ENCODE measurements at regions not wholly inside any gene's neighbourhood (a gene's known extent, or its start where the extent isn't known, plus 50 kb on each side); places are given as distances from the start of the nearest gene placed in this dataset.
"Not testable (repeated sequence)": the region's sequence is repeated elsewhere in the genome, so short reads cannot be mapped to it uniquely, and the experiment has no call there.

- DNase-seq: no peak
These were observed 171.3 kb upstream of the SOX6 start for GRCh38 chr11:16527525-16528246.

- DNase-seq: no peak
These were observed 170.6 kb upstream of the SOX6 start for GRCh38 chr11:16526947-16527346.

DNA sequence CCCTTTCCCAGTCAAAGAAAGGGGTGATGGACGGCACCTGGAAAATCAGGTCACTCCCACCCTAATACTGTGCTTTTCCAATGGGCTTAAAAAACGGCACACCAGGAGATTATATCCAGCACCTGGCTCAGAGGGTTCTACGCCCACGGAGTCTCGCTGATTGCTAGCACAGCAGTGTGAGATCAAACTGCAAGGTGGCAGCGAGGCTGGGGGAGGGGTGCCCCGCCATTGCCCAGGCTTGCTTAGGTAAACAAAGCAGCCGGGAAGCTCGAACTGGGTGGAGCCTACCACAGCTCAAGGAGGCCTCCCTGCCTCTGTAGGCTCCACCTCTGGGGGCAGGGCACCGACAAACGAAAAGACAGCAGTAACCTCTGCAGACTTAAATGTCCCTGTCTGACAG is 164.4 kb upstream of the SOX6 start:
- DNase-seq: not testable (repeated sequence)

DNA sequence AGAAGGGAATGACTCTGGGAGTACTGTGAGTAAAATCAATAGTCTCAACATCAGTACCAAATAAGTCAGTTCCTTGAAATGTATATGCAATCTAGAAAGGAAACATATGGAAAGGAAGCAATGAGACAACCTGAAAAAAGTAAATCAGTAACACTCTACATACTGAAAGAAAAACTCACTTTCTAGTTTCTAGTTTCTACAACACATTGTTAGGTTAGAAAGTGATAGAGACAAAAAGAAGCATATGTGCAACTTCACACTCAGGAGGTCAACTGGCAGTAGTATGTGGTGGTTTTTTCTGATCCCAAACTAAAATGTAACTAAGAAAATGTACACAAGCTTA is 156.5 kb upstream of the SOX6 start:
- no peak for DNase-seq

- DNase-seq: no peak
These were observed 156.0 kb upstream of the SOX6 start for GRCh38 chr11:16512198-16512898.

- DNase-seq: no peak
These were observed 155.1 kb upstream of the SOX6 start for GRCh38 chr11:16511116-16512114.

DNA sequence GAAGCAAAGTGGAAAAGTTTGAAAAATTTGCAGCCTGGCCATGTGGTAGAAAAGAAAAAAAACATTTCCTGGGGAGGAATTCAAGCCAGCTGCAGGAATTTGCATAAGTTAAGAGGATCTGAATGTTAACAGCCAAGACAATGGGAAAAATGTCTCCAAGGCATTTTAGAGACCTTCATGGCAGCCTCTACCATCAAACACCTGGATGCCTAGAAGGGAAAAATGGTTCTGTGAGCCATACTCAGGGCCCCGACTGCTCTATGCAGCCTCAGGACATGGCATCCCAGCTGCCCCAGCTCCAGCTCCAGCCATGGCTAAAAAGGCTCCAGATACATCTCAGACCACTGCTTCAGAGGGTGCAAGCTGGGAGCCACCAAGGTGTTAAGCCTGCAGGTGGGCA is 149.1 kb upstream of the SOX6 start:
- no peak for DNase-seq

- not testable (repeated sequence) for DNase-seq
These were observed 147.5 kb upstream of the SOX6 start for GRCh38 chr11:16503891-16504290.

DNA sequence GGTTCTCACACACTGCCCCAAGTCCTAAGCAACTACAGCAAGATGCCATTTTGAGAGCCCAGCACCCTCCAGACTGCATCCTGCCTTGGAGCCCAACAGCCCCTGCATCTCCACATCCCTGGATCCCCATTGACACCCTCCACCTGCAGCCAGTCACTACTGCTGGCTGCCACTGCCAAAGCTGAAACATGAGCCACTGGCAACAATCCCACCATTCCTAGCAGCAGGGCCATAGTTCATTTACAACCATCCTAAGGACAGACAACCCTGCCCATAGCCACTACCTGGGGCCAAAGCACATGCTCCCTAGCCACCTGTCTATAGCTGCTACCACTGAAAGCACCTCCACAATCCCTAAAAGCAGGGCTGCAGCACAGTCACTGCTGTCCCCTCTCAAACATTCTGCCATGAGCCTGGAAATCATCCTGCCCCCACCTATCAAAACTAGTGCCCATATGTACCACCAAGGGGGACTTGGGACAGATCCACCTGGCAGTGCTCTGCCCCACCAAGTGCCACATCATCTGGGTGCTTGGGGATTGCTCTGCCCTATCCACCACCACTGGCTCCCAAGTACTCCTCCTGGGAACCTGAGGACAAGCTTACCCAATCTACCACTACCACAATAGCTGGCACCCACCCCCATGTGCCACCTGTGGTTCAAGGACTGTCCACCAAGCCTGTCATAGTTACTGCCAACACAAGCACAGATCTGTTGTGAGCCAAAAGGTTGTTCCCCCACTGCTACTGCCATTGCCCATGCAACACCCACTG is 138.8 kb upstream of the SOX6 start:
- no peak for DNase-seq

- no peak for DNase-seq
These were observed 128.1 kb upstream of the SOX6 start for GRCh38 chr11:16484434-16484833.

- no peak for DNase-seq
These were observed 118.3 kb upstream of the SOX6 start for GRCh38 chr11:16474659-16475058.

DNA sequence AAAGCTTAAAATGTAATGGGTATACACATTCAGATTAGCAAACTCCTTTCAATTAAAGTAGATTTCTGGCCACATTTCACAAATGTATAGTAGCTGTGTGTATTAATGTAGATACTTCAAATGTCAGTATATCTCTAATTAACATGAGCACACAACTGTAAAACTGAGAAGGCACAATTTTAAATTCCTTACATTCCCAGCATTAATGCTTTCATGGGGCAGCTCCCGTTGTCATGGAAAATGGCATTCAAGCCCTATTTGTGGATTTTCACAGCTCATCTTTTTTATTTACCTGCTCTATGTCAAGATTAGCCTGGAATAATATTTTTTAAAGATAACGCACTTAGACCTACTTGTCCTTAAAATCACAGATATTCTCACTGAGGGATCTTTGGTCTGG is 113.6 kb upstream of the SOX6 start:
- no peak for DNase-seq

DNA sequence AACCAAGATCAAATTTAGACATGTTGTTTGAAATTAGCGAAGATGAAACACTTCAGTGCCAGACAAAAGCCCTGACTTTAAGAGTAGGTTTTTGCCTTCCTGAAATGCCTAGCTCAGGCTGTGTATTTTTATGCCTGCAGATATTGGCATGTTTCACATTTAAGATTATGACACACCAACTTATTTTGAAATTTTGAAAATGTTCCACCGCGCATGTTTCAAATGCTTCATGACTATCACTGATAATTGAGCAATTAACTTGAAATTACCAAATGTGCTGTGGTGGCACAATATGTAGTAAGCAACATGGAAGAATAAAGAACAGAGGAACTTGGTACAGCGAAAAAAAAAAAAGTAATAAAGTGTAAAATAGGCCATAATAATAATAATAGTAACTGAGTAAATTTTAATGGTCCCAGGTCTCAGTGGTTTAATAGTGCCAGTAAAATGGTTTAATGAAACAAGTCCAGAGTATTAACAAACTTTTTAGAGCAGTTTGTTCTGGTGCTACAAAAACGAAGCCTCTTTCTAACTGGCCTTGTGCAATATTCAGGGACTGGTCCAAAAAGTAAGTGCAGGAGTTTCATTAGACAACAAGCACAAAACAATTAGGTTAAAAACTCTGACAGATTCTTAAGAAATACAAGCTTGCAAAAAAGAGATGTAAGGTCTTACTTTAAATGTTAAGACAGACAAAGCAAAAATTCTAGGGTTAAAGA is 112.5 kb upstream of the SOX6 start:
- DNase-seq: no peak

GRCh38 chr11:16460508-16460907 is 104.2 kb upstream of the SOX6 start:
- no peak for DNase-seq

DNA sequence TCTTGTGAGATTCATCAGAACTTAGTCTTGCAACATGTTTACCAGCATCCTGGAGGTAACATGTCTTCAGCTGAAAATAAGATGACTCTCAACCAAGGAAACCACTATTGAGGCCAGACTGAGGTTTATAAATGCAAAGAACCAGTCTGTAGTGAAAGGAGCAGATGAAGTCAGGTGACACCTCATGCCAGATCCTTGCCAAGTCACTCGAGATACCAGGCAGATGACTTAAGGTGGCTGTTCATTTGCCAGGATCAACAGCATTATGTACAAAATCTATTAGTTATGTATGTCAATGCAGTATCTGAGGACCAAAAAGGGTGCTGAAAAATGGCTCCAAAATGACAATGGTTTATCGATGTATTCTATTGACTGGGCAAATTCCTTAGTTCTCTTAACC is 100.0 kb upstream of the SOX6 start:
- no peak for DNase-seq

GRCh38 chr11:16454289-16454863 is 98.0 kb upstream of the SOX6 start:
- DNase-seq: no peak

DNA sequence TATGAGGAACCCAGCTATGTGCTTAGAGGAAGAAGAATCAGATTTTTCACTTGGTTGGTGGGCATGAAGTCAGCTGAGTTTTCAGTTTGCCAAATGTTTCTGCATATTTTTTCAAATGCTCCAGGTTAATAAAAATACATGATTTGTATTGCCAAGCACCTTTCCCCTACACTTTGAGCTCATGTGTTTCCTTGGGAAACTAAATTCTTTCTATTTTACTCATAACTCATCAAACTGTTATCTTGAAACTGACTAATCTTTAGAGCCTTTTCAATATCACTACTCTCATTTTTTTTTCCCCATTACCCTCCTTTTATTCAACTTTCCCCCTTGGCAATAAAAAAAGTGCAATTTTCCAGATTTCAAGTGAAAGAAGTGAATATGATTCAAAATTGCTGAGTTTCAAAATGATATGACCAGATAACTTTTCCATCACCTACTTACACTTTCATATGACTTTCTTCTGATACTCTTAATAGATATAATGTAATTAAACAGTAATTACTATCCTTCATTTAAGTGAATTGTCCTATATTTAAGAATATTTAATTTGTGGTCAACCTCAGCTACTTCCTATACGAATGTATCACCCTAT is 91.9 kb upstream of the SOX6 start:
- DNase-seq: no peak

GRCh38 chr11:16441461-16441860 is 85.1 kb upstream of the SOX6 start:
- no peak for DNase-seq

DNA sequence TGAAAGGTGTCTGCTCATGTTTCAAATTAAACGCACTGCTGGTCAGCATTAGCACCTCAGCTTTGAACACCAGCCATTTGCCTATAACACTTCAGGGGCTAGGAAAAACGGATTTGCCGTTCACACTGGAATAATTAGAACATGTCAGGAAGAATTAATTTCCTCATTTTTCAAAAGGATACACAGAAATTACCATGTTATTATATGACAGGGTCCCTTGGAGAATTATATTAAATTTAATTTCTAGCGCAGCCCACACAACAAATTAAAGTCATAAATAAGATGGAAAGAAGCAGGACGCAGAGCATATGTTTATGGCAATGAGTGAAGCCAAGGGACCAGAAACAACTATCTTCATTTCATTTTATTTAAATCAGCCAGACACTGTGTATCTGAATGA is 83.8 kb upstream of the SOX6 start:
- DNase-seq: no peak

DNA sequence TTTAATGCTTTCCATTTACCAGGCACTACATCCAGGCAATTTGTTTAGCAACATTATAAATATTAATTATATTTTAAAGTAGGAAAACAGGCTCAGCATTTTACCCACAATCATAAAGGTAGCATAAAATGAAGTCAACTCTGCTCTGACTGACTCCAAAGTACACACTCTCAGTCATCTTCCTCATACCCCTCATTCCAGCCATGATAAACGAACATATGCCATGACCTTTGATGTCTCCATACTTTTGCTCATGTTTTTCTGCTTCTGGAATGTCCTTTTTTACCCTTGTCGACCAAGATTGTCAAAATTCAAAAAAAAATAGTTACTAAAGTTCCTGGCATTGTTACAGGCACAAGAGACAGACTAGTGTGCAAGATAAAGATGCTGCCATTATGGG is 77.7 kb upstream of the SOX6 start:
- DNase-seq: no peak

- no peak for DNase-seq
These were observed 74.3 kb upstream of the SOX6 start for GRCh38 chr11:16430674-16431073.

All from DMS79 (cell line).